HG02623 (cell line): ENCODE measurements at regions not wholly inside any gene's neighbourhood (a gene's known extent, or its start where the extent isn't known, plus 50 kb on each side); places are given as distances from the start of the nearest gene placed in this dataset.
A peak's percentile ranks its signal among the peaks of the same experiment; 100 is the strongest.

Experiments used
- ATAC-seq: cut with Tn5 transposase; IDR thresholded peaks from one replicate; pipeline ENCODE4 v1.9.1; 2021; ENCODE audit warnings: moderate library complexity; ENCODE audit not compliant: unreplicated experiment

DNA sequence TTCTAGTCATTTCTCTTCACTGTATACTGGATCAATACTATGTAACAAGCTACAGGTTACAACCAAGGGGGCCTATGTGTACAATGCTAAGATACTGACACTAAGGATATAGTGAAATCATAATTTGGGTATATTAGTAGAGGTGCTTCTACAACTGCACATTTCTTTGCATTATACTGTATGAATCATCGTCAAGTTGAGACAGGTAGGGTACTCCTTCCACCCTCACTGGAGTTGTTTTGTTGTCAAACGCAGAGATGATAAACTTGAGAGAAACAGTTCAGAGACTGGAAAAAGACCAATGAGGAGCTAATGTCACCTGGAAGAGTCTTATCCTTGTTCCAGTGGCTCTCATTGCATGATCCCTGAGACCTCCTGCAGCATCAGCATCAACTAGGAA, 208.2 kb upstream of the PRPS1L1 start:
- no peak for ATAC-seq

DNA sequence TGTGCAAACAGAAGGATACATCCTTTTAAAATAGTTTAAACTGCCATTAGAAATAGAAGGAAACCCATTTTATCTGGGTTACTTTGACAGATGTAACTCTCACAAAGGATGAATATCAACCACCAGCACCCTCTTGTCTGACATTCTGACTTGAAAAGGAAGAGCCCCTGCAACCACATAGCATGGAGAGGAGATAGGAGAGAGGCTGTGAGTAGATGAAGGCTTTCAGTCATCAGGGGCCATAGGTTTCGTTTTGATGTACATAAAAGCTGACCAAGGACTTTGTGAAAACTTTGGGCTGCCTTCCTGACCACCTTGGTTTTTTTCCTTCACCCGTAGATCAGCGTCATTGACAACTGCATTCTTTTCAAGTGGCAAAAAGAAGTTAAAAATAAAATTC, 211.6 kb upstream of the PRPS1L1 start:
- no peak for ATAC-seq

DNA sequence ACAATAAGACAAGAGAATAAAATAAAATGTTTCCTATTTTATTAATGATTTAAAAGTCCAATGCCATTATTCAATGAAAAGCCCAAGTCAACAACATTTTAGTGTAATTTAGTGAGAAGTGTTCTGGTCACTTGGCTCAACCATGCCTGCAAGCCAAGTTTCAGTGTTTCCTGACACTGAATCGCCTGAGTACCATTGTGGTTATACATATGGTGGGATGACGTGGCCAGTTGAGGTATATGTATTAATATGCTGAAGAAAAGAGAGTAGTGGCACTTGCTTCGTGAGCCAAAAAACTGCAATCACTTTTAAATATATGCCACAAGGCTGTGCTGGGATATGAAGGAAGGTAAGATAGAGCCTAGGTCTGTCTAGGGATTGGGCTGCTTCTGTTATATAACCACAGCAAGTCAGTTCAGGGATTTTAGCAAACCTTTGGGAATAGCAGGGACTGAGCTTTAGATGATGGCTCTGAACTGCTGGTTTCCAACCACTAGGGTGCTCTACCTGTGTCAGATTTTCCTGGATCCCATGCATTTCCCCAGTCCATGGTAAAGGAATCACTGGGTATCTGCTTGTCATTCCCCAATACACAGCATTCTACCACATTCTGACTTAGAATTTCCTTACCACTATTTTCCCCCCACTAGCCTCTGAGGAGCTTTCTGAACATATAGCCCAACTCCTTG, 214.0 kb upstream of the PRPS1L1 start:
- no peak for ATAC-seq

DNA sequence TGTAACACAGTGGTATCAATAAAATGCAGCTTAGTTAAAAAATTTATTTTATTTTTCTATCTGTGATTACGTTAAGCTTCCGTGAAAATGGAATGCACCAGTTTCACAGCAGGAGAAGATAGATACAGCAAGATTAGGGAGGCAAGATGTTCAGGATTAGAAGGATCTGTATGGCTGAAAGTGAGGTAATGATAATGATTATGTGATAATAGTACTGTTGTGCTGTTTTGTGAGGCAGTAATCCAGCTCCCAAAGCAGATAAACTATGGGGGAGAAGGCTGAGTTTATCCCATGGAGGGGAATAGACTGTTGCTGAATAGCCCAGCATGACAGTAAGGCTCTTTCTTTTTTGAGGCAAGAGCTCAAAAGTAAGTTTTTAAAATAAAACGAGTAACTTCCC, 216.1 kb upstream of the PRPS1L1 start:
- ATAC-seq = no peak

DNA sequence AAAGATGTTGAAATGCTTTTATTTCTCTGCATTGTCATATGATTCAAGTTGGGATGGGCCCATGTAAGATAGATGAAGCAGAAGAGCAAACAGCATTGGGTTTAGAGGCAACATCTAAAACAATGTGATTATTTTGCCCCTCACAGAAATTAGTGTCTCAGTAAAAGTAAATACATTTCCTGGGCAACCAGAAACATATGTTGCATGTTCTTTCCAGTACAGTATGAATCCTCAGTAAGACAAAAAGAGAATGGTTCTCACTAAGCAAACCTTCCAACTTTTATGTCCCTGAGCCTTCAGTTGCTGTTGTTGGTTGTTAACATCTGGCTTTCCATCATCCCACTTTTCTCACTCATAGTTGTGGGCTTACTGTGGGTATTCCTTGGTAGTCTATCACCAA, 222.5 kb upstream of the PRPS1L1 start:
- ATAC-seq = no peak

DNA sequence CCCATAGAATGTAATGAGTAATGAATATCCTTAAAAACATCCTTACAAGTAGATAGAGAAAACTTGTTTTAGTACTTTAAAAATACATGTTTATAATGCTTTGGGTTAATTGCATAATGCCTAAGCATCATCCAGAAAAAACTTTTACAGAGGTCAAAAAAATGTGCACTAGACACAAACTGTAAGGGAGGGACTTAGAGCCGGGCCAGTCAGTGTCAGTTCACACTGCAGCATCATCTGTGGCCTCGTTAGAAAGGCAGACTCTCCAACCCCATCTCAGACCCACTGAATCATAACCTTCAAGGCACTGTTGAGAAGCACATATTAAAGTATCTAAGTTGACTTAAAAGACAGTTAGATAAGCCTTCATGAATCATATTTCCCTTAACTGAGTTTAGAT, 230.1 kb upstream of the PRPS1L1 start:
- ATAC-seq = no peak

DNA sequence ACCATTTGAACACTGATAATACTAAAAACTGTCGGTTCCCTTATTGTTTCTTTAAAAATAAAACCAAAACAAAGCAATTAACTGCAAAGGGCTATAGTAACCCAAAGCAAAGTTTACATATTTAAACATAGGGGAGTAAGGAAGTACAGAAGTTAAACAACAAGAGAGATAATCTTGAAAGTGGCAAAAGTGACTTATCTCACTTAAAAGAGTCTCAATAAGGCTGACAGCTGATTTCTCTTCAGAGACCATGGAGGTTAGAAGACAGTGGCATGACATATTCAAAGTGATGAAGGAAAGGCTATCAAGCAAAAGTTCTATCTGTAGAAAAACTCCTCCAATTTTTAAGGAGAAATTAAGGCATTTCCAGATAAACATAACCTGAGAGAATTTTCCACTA, 233.5 kb upstream of the HDAC9 start:
- ATAC-seq = no peak

DNA sequence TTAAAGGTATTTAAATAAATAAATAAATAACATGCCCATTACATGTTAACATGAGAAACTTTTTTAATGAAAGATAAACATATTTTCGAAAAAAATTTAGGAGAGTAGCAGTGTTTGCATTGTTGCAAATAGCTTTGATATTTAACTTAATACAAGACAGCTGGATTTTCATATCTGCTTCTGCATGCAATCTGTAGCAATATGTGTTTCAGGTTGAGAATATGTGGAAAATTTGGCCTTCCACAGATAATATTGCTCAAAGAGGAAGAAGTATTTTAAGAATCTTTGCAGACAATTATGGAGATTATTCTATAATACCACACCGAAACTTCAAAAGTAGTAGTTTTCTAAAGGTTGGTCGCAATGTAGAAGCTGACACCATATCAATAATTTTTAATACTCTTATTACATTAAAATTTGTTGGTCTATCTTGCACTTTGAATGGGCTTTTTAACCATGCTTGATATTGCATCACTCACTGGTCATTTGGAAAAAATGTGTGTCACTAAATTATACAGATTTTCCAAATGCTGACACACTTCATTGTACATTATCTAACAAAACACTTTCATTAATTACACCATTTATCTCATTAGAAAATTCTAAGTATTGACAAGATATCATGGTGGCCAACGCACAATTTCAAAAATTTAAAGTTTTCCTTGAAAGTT, 229.8 kb upstream of the HDAC9 start:
- ATAC-seq = no peak

DNA sequence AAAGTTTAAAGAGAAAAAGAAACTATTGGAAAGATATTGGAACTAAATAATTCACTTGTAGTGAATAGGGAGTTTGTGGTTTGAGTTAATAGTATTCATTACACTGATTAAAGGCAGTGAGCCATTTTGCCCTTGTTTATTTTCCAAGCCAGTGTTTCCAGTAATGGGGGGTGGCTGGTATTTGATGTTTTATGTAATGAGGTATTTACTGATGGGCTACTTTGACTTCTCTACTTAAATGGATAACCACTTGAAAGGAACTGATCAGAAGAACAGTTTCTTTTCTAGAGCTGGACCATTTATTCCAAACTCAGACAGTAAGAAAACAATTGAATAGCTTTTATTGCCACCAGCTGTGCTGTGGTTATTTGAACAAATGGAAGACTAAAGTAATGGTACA, 227.0 kb upstream of the HDAC9 start:
- ATAC-seq = no peak

DNA sequence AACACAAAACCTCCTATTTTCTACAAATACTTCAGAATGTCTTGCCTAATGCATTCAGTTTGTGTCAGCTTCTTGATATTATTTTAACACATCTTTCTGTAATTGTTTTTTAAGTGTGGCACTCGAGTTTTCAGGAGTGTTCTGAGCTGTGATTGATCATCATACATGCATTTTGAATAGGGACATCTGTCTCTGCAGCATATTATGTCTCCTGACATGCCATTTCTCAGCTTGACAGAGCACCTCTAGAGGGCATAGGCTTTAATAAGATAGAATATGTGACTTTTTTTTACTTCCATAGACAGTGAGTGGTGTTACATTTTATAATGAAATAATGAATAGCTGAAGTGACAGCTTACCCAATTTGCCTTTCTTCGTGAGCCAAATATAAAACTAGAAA, 219.2 kb upstream of the HDAC9 start:
- ATAC-seq = no peak

DNA sequence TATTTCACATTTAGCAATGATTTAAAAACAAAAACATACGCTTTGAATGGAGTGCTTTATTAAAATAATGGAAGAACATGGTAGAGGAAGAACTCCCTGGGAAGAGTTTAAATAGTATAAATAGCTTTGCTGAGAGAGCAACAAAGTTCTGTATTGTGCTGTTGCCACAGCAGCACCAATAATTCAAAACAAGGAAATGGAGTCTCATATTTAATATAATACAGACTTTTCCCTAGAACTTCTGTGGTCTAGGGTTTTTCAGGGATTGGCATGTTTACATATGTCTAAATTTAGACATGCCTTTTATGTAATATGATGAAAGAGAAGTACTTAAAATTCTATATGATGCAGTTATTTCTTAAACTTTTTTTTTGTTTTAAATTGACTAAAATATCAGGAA, 217.2 kb upstream of the HDAC9 start:
- no peak for ATAC-seq

DNA sequence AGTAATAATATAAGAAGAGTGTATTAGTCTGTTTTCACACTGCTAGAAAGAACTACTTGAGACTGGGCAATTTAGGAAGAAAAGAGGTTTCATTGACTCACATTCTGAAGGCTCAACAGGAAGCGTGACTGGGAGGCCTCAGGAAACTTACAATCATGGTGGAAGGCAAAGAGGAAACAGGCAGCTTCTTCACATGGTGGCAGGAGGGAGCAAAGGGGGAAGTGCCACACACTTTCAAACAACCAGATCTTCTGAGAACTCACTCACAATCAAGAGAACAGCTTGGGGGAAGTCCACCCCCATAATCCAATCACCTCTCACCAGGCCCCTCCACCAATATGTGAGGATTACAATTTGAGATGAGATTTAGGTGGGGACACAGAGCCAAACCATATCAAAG, 212.5 kb upstream of the HDAC9 start:
- no peak for ATAC-seq

DNA sequence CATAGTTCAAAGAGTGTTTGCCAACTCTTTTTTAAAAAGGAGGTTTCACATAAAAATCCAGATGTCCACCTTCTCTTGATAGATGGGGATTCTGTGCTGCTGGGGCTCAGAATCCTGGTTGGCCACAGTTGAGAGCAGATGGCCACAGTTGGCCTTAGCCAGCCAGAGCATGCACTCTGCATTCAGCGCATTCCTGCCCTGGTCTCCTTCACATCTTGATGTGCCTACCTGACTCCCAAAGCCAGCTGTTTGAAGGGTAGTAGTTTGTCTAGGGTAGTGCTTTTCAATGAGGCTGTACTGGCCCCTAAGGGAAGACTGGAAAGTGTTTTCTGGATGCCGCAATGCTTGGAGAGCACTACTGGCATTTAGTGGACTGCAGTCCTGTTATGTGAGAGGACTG, 208.1 kb upstream of the HDAC9 start:
- ATAC-seq = no peak

DNA sequence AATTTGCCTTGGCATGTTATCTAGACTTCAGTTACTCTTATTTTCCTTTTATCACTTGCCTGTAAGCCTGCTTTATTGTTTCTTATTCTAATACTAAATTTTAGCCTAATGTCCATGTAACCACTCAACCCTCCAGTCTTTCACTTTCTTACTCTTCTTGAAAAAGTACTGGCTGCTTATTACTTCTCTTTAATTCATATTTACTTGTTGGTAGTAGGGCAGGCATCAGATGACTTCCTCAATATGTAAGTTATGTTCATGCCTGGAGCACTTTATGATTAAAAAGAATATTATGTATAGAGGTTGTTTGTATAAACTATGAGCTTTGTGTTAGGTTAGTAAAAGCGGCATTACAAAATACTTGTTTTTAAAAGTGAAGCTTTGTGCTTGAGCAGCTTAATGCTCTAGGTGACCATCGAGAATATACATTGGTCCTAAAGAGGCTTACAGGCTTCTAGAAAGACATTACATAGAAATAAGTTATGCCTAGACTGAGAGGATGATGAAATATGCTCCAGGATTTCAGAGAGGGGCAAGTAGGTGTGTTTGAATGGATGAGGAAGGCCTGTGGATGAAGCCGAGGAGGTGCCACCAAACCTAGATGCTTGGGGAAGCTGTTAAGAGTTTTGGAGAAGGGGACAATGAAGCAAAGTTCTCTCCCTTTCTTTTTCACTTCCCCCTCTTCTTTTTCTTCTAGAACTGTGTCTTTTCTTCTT, 207.1 kb upstream of the HDAC9 start:
- ATAC-seq = no peak

DNA sequence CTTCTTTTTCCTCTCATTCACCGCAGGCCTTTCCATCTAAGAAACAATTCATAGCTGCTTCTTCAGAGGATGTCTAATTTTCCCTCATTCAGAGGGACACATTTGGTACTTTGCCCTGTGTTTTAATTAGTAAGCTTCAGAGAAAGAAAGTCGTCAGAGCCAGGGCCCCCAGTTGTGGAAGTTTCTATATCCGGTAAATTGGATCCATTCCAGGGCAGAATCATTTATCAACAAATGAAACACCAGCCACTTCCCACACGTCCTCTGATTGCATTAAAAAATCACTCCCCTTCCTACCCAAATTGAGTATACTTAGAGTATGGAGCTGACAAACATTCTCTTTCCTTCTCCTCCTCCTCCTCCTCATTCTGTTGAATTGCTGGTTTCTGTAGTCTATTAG, 205.8 kb upstream of the HDAC9 start:
- ATAC-seq = peak; percentile 9

DNA sequence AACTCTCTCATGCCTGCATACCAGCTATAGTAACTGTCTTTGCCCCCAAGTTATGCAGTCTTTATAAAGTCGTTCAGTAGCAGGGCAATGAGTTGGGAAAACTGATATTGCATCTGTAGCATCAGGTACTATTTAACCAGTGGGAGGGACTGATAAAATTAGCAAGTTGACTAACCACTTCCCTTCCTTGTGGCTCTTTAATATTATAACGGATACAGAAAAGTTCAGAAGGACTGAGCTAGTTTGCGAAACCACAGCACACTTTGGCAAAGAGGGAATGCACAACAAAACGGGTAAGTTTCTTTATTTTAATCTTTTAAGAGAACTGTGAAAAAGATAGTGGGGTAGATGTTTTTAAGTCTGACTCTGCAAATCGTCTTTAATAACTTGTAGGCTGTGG, 205.3 kb upstream of the HDAC9 start:
- ATAC-seq = peak; percentile 77

DNA sequence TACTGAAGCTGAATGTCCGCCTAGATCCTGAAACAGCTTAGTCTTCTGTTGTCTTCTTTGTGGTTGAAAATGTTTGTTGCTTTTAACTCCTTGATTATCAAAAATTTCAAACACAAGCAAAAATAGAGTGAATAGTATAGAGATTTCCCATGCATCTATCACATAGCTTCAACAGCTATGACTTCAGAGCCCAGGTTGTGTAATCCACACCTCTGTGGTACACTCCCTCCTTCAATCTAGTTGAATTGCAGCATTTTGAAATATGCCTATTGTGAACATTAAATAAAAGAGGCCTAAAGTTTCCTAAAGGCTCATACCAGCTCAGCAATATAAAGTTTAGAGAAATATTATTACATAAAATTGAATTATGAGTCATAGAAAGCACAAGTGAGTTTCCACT, 204.7 kb upstream of the HDAC9 start:
- no peak for ATAC-seq

DNA sequence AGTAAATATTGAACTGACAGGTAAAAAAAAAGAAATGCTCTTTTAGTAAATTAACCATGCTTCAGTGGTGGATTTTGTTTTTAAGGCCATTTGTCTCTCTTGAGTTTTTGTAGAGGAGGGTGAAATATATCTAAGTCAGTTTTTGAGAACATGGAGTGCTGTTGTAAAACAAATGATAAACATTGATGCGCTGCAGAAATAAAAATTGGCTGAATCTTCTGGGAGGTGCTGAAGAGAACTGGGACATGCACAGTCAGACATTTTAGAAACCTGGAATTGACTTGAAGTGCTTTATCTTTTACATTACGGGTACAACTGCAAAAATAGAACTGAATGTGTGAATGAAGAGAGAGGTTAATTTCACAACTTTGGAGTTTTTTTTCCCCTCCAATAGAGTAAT, 203.0 kb upstream of the HDAC9 start:
- no peak for ATAC-seq

DNA sequence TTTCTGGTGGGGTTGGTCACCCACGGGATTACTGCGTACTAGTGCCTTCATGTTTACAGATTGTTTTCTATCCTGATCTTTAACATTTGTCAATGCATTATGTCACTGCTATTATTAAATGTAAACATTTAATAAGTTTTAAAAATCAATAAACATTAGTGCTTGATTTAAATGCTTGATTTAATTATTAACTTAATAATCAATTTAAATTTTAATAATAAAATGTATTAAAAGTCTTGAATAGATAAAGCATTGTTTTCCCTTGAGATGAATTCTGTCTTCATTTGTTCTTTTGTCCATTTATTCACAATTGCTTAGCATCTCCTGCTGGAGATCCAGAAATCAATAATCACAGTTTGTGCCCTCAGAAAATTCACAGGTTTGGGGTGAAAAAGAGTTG, 201.8 kb upstream of the HDAC9 start:
- no peak for ATAC-seq

DNA sequence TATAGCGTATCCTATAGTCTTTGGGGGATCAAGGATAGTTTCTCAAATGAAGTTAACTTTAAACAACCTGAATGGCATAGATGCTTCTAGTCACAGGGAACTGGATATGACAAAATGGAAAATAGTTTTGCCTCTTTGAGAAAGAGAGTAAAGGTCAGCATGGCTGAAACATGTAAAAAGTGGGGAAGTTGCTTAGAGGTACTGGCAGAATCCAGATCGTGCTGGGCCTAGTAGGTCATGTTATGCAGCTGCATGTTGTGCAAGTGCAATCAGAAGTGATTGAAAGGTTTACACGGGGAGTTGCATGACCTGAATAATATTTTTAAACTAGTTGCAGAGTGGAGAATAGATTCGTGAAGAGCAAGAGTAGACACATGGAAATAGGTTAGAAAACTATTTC, 201.1 kb upstream of the HDAC9 start:
- ATAC-seq = no peak

DNA sequence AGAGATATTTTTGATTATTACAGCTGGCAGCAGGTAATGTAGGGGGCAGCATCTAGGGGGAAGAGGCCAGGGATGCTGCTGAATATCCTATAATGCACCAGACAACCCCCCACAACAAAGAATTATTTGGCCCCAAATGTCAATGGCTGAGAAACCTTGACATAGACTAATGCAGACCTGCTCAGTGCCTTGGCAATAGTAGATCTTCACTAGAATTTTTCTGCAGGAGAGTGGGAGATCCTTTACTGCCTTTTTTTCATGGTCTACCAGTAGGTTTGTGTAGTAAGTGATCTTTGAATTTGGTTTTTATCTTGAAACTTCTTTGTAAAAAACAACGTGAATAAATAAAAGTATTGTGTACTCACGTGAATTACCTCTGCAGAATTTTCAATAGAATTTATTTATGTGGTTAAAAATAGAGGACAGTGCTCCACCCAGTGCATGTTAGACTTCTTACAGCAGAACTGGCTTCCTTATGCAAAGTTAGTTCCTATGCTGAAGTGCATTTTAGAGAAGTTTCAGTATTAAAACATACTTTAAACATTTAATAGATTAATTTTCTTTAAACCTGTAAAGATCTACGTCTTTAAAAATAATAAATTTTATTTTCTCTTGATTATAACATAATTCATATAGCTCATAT, 199.6 kb upstream of the HDAC9 start:
- no peak for ATAC-seq

DNA sequence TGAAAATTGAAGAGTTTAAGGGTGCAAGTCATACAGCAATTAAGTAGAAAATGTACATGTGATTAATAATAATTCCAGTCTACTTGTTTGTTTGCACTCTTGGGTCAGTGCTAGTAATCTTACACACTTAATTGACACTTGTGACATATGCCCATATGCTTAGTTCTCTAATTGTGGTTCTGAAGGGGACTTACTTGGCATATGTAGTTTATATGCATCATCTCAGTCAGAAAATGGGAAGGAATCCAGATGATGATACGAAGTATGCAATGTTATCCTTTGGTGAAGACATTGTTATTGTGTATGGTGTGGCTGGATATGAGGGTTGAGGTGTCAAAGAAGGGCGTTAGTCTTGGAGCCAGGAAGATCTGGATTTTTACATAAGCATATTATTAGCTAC, 193.5 kb upstream of the HDAC9 start:
- ATAC-seq = no peak
